ENCODE measurements at regions not wholly inside any gene's neighbourhood (a gene's known extent, or its start where the extent isn't known, plus 50 kb on each side); places are given as distances from the start of the nearest gene placed in this dataset.

GRCh38 chr7:51459809-51460208, 143.2 kb upstream of the COBL start:
- no peaks in the 10 kb centered on the region for H3K27me3 ChIP-seq
- no peaks in the 10 kb centered on the region for H3K36me3 ChIP-seq
- intact Hi-C loops (cut with DNase I) = no loop called here
- H3K27ac ChIP-seq (replicated peaks in 1 of 4) = no peak overlapping the region
- H3K9me3 ChIP-seq = no peaks in the 10 kb centered on the region
- peaks cover 0 to 16% (median 5%) of the 10 kb centered on the region in 4 donors for H3K4me1 ChIP-seq
- 68% methylated on average over 4 of the region's 4 CpGs for WGBS
- H3K4me3 ChIP-seq = no peak overlapping the region
- peak; percentile 60 for DNase-seq (ENCODE audit: extremely low spot score)
- TF ChIP-seq EP300 (IDR thresholded peaks at IDR 0.05) (no peak), POLR2AphosphoS5 (IDR thresholded peaks at IDR 0.05) (no peak), POLR2A (IDR thresholded peaks at IDR 0.05; ENCODE audit: low read depth) (no peak), CTCF (IDR thresholded peaks at IDR 0.05) (no peak)

DNA sequence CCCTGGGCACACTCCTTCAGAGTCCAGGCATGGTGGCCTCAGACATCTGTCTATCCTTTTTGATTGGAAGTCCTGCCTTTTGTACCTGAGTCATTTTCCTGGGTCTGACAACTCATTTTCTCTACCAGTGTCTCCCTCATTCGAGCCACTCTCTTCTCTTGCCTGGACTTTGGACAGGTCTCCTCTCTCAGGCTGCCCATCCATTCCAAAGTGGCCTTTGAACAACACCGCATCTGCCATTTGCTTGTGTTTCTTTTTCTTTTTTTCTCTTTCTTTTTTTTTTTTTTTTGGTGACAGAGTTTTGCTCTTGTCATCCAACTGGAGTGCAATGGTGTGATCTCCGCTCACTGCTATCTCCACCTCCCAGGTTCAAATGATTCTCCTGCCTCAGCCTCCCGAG, 142.1 kb upstream of the COBL start:
- Histone ChIP-seq H3K4me3 (no peak overlapping the region), H3K27ac (replicated peaks in 1 of 4) (no peak overlapping the region), H3K36me3 (no peaks in the 10 kb centered on the region), H3K4me1 (peaks cover 0 to 19% (median 6%) of the 10 kb centered on the region in 4 donors), H3K9me3 (no peaks in the 10 kb centered on the region), H3K27me3 (no peaks in the 10 kb centered on the region)
- TF ChIP-seq POLR2AphosphoS5 (IDR thresholded peaks at IDR 0.05) = no peak
- no peak for TF ChIP-seq EP300 (IDR thresholded peaks at IDR 0.05)
- TF ChIP-seq POLR2A (IDR thresholded peaks at IDR 0.05; ENCODE audit: low read depth) = no peak
- no peak for TF ChIP-seq CTCF (IDR thresholded peaks at IDR 0.05)
- 90% methylated on average over 4 of the region's 4 CpGs for WGBS
- intact Hi-C loops (cut with DNase I) = no loop called here
- peak; percentile 66 for DNase-seq (ENCODE audit: extremely low spot score)

GRCh38 chr7:51457079-51457478, 140.5 kb upstream of the COBL start:
- Histone ChIP-seq H3K27ac (replicated peaks in 1 of 4) (no peak overlapping the region), H3K9me3 (no peaks in the 10 kb centered on the region), H3K36me3 (no peaks in the 10 kb centered on the region), H3K27me3 (no peaks in the 10 kb centered on the region), H3K4me1 (peaks cover 0 to 30% (median 11%) of the 10 kb centered on the region in 4 donors), H3K4me3 (no peak overlapping the region)
- DNase-seq (ENCODE audit: extremely low spot score) = no peak
- TF ChIP-seq EP300 (IDR thresholded peaks at IDR 0.05) (no peak), POLR2AphosphoS5 (IDR thresholded peaks at IDR 0.05) (no peak), POLR2A (IDR thresholded peaks at IDR 0.05; ENCODE audit: low read depth) (no peak), CTCF (IDR thresholded peaks at IDR 0.05) (no peak)
- WGBS = 82% methylated on average over 5 of the region's 5 CpGs
- intact Hi-C loops (cut with DNase I) = no loop called here

- no peaks in the 10 kb centered on the region for H3K9me3 ChIP-seq
- H3K27me3 ChIP-seq = no peaks in the 10 kb centered on the region
- intact Hi-C loops (cut with DNase I) = no loop called here
- no peaks in the 10 kb centered on the region for H3K36me3 ChIP-seq
- 63% methylated on average over 2 of the region's 2 CpGs for WGBS
- no peak for DNase-seq (ENCODE audit: extremely low spot score)
- H3K4me1 ChIP-seq = peaks cover 0 to 34% (median 11%) of the 10 kb centered on the region in 4 donors
- H3K4me3 ChIP-seq = no peak overlapping the region
- TF ChIP-seq EP300 (IDR thresholded peaks at IDR 0.05) = no peak
- H3K27ac ChIP-seq (replicated peaks in 1 of 4) = no peak overlapping the region
Measured at GRCh38 chr7:51456431-51457060, 139.9 kb upstream of the COBL start.

DNA sequence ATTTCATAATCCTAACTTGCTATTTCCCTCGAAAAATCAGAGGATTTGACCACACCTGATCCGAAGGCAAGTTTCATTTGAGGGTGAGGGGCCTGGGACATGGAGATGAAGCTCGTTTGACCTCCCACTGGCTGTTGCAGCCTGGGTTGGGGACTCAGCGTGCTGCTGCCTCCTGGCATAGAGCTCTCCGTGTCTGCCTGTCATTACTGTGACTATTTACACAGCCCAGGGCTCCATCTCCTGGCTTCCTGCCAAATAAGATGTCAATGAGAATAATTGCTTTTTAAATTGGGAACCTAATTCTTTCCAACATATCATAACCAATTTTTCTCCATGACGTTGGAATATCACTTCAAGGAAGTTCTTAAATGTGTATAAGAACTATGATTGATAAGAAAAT, 139.3 kb upstream of the COBL start:
- Histone ChIP-seq H3K27ac (replicated peaks in 1 of 4) (no peak overlapping the region), H3K27me3 (no peaks in the 10 kb centered on the region), H3K36me3 (no peaks in the 10 kb centered on the region), H3K9me3 (no peaks in the 10 kb centered on the region), H3K4me3 (no peak overlapping the region), H3K4me1 (peaks cover 0 to 32% (median 10%) of the 10 kb centered on the region in 4 donors)
- TF ChIP-seq EP300 (IDR thresholded peaks at IDR 0.05) (no peak), POLR2AphosphoS5 (IDR thresholded peaks at IDR 0.05) (no peak), POLR2A (IDR thresholded peaks at IDR 0.05; ENCODE audit: low read depth) (no peak), CTCF (IDR thresholded peaks at IDR 0.05) (no peak)
- peak; percentile 39 for DNase-seq (ENCODE audit: extremely low spot score)
- intact Hi-C loops (cut with DNase I) = no loop called here
- WGBS = 30% methylated on average over 6 of the region's 6 CpGs
